Smooth muscle cell (in vitro differentiated cells): ENCODE measurements at regions not wholly inside any gene's neighbourhood (a gene's known extent, or its start where the extent isn't known, plus 50 kb on each side); places are given as distances from the start of the nearest gene placed in this dataset.

Experiments
- DNase-seq: peaks from one replicate; lab custom pipeline; 2025; ENCODE audit not compliant: unreplicated experiment; lab: John Stamatoyannopoulos, UW
- H2AFZ ChIP-seq: fragments of 200-600 bp; sonication (generic); 2 replicates; pipeline ENCODE4 v1.6.0; 2016; ENCODE audit warnings: antibody characterized with exemption, low read depth, mild to moderate bottlenecking
- H3F3A ChIP-seq: fragments of 200-600 bp; sonication (generic); 2 replicates; pipeline ENCODE4 v1.6.0; 2017; ENCODE audit warnings: antibody characterized with exemption, low read depth
- H3K27ac ChIP-seq: fragments of 200-600 bp; sonication (generic); 2 replicates; pipeline ENCODE4 v1.5.1; 2016; ENCODE audit warnings: low read depth, mild to moderate bottlenecking
- H3K27me3 ChIP-seq: fragments of 200-600 bp; sonication (generic); 2 replicates; pipeline ENCODE4 v1.6.1; 2016; ENCODE audit warnings: low read depth, mild to moderate bottlenecking
- H3K36me3 ChIP-seq: fragments of 200-600 bp; sonication (generic); 2 replicates; pipeline ENCODE4 v1.5.1; 2016; ENCODE audit warnings: low read depth
- H3K4me1 ChIP-seq: fragments of 200-600 bp; sonication (generic); 2 replicates; pipeline ENCODE4 v1.5.1; 2016; ENCODE audit warnings: low read depth
- H3K4me2 ChIP-seq: fragments of 200-600 bp; sonication (generic); 2 replicates; pipeline ENCODE4 v1.6.0; 2016; ENCODE audit warnings: mild to moderate bottlenecking
- H3K4me3 ChIP-seq: fragments of 200-600 bp; sonication (generic); 2 replicates; pipeline ENCODE4 v1.5.1; 2016; ENCODE audit warnings: mild to moderate bottlenecking
- H3K79me2 ChIP-seq: fragments of 200-600 bp; sonication (generic); 2 replicates; pipeline ENCODE4 v1.6.0; 2016; ENCODE audit warnings: low read depth, mild to moderate bottlenecking
- H3K9ac ChIP-seq: fragments of 200-600 bp; sonication (generic); 2 replicates; pipeline ENCODE4 v1.6.0; 2016; ENCODE audit warnings: low read depth
- H3K9me3 ChIP-seq: fragments of 200-600 bp; sonication (generic); replicated peaks from 2 replicates; pipeline ENCODE4 v1.5.1; 2016; ENCODE audit warnings: low read depth
- H4K20me1 ChIP-seq: fragments of 200-600 bp; sonication (generic); 2 replicates; pipeline ENCODE4 v1.6.0; 2016; ENCODE audit warnings: low read depth
- WGBS: methylation state at CpG from one replicate; pipeline ENCODE4 v1.1.7; 2016; ENCODE audit warnings: low lambda C conversion rate; 5-methylcytosine and 5-hydroxymethylcytosine counted together
- TF ChIP-seq, protein P1 (sequence below): fragments of 200-600 bp; sonication (generic); IDR thresholded peaks from 2 replicates; pipeline ENCODE4 v1.5.1; 2017; ENCODE audit warnings: borderline replicate concordance, mild to moderate bottlenecking, antibody characterized with exemption; ENCODE audit not compliant: insufficient read depth, poor library complexity, severe bottlenecking

DNA sequence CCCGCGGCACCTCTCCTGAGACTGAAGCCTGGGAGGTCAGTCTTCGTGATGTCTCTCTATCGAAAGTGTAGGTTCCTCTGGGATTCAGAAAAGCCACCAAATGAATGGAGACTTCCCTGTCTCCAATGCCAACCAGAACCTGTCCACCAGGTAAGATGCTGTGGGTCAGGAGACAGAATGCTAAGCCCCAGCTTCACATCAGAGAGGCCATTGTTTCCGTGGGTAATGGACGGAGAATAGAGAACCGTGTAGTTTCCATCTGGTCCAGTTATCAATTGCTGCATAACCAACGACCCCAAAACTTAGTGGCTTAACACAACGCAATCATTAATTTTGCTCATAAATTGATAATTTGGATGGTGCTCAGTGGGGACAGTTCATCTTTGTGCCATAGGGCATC lies 93.5 kb downstream of the DDX1 start:
- Histone ChIP-seq H3K9ac (no peak overlapping the region), H2AFZ (no peak overlapping the region), H3K36me3 (no peaks in the 10 kb centered on the region), H3K9me3 (no peaks in the 10 kb centered on the region), H3K4me2 (no peak overlapping the region), H3K79me2 (no peaks in the 10 kb centered on the region), H3K4me3 (no peak overlapping the region), H3K4me1 (no peaks in the 10 kb centered on the region), H4K20me1 (no peaks in the 10 kb centered on the region), H3K27me3 (peaks cover 14% of the 10 kb centered on the region), H3F3A (no peaks in the 10 kb centered on the region), H3K27ac (no peak overlapping the region)
- TF ChIP-seq, protein P1, sequence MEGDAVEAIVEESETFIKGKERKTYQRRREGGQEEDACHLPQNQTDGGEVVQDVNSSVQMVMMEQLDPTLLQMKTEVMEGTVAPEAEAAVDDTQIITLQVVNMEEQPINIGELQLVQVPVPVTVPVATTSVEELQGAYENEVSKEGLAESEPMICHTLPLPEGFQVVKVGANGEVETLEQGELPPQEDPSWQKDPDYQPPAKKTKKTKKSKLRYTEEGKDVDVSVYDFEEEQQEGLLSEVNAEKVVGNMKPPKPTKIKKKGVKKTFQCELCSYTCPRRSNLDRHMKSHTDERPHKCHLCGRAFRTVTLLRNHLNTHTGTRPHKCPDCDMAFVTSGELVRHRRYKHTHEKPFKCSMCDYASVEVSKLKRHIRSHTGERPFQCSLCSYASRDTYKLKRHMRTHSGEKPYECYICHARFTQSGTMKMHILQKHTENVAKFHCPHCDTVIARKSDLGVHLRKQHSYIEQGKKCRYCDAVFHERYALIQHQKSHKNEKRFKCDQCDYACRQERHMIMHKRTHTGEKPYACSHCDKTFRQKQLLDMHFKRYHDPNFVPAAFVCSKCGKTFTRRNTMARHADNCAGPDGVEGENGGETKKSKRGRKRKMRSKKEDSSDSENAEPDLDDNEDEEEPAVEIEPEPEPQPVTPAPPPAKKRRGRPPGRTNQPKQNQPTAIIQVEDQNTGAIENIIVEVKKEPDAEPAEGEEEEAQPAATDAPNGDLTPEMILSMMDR = no peak
- WGBS = 91% methylated on average over 9 of the region's 9 CpGs
- DNase-seq = no peak

DNA sequence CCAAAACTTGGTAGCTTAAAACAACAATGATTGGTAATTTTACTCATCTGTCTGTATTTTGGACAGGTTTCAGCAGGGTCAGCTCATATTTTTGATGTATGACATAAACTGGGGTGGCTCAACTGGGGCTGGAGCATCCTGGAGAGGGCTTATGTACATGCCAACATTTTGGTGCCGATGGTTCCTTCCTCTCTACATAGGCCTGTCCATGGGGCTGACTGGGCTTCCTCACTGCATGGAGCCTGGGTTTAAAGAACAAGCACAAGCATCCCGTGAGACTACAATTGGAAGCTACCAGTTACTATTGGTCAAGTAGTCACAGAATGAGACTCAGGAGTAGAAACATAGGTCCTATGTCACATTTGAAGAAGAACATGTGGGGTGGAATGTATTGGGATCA lies 95.0 kb downstream of the DDX1 start:
- Histone ChIP-seq H3K9ac (no peak overlapping the region), H3K4me2 (no peak overlapping the region), H3K4me1 (no peaks in the 10 kb centered on the region), H3K4me3 (no peak overlapping the region), H3K79me2 (no peaks in the 10 kb centered on the region), H3K9me3 (no peaks in the 10 kb centered on the region), H3K36me3 (no peaks in the 10 kb centered on the region), H2AFZ (no peak overlapping the region), H3F3A (no peaks in the 10 kb centered on the region), H3K27ac (no peak overlapping the region), H4K20me1 (no peaks in the 10 kb centered on the region), H3K27me3 (peaks cover 14% of the 10 kb centered on the region)
- 98% methylated on average over 2 of the region's 2 CpGs for WGBS
- DNase-seq = no peak
- TF ChIP-seq, protein P1 = no peak

DNA sequence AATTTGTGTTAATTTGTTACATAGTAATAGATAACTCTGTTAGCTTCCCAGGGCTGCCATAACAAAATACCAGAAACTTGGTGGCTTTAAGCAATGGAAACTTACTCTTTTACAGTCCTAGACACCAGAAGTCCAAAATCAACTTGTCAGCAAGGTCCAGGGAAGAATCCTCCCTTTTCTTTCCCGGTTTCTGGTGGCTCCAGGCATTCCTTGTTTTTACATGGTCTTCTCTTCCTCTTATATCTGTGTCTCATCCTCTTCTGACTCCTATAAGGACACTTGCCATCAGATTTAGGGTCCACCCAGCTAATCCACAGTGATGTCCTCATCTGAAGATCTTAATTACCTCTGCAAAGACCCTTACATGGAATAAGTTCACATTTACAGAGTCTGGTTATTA lies 95.6 kb downstream of the DDX1 start:
- Histone ChIP-seq H3F3A (no peaks in the 10 kb centered on the region), H3K36me3 (no peaks in the 10 kb centered on the region), H3K27ac (no peak overlapping the region), H3K4me3 (no peak overlapping the region), H3K4me2 (no peak overlapping the region), H3K4me1 (no peaks in the 10 kb centered on the region), H3K9me3 (no peaks in the 10 kb centered on the region), H3K27me3 (peaks cover 14% of the 10 kb centered on the region), H2AFZ (no peak overlapping the region), H3K79me2 (no peaks in the 10 kb centered on the region), H3K9ac (no peak overlapping the region), H4K20me1 (no peaks in the 10 kb centered on the region)
- DNase-seq = no peak
- 81% methylated on average over 1 of the region's 1 CpG for WGBS
- TF ChIP-seq, protein P1 = no peak

DNA sequence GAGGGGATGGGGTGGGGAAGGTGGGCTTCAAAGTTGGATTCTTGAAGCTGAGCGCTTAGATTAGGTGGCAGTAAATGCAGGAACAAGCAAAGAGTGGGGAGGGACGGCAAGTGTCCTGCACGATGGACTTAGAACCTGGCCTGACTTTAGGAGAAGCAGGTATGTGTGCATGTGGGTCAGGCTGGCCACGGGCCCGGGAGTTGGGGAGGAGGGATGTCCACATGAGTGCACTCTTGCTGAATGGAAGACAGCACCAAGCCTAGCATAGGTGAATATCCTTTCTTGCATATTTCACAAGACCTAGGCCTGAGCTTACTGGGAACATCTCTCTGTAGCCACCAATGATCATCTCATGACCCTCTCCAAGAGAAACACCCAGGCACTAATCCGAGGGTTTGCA lies 96.1 kb downstream of the DDX1 start:
- Histone ChIP-seq H3F3A (no peaks in the 10 kb centered on the region), H4K20me1 (no peaks in the 10 kb centered on the region), H2AFZ (no peak overlapping the region), H3K4me2 (no peak overlapping the region), H3K9ac (no peak overlapping the region), H3K4me3 (no peak overlapping the region), H3K27ac (no peak overlapping the region), H3K4me1 (no peaks in the 10 kb centered on the region), H3K79me2 (no peaks in the 10 kb centered on the region), H3K36me3 (no peaks in the 10 kb centered on the region), H3K9me3 (no peaks in the 10 kb centered on the region), H3K27me3 (peaks cover 14% of the 10 kb centered on the region)
- TF ChIP-seq, protein P1 = no peak
- 93% methylated on average over 6 of the region's 6 CpGs for WGBS
- no peak for DNase-seq
